ENCODE measurements at regions not wholly inside any gene's neighbourhood (a gene's known extent, or its start where the extent isn't known, plus 50 kb on each side); places are given as distances from the start of the nearest gene placed in this dataset.

GRCh38 chr6:141659582-141659981 lies 473.1 kb upstream of the GJE1 start:
- H3K27ac Mint-ChIP-seq: no peak overlapping the region
- TF ChIP-seq CTCF (conservative IDR thresholded peaks at IDR 0.05): no peak
- no peaks in the 10 kb centered on the region for H3K27me3 ChIP-seq (ENCODE audit: control insufficient read depth, insufficient read depth, low read length, poor library complexity, severe bottlenecking)

GRCh38 chr6:141658696-141659095 lies 474.0 kb upstream of the GJE1 start:
- H3K36me3 ChIP-seq (ENCODE audit: control insufficient read depth, insufficient read depth, low read length): no peaks in the 10 kb centered on the region
- Mint-ChIP-seq H3K4me1 (no peaks in the 10 kb centered on the region), H3K36me3 (ENCODE audit: low read depth) (peaks cover 3% of the 10 kb centered on the region), H3K4me3 (no peak overlapping the region), H3K27me3 (ENCODE audit: insufficient read depth) (no peaks in the 10 kb centered on the region), H3K9me3 (peaks cover 6% of the 10 kb centered on the region), H3K27ac (no peak overlapping the region)
- H3K27me3 ChIP-seq (ENCODE audit: control insufficient read depth, insufficient read depth, low read length, poor library complexity, severe bottlenecking): no peaks in the 10 kb centered on the region
- no peak overlapping the region for H3K9ac ChIP-seq (ENCODE audit: extremely low read depth, low read length, poor library complexity, severe bottlenecking)
- H3K9me3 ChIP-seq (ENCODE audit: control insufficient read depth, low read length): peaks cover 5% of the 10 kb centered on the region
- no peak overlapping the region for H3K27ac ChIP-seq (ENCODE audit: low read depth, low read length)
- 100% methylated on average over 2 of the region's 2 CpGs for WGBS, 2 experiments (ENCODE audit: insufficient coverage in 1 of 2, insufficient read length in 1 of 2)
- H3K4me3 ChIP-seq (ENCODE audit: low read length): no peak overlapping the region
- H3K4me1 ChIP-seq (ENCODE audit: control insufficient read depth, insufficient read depth, low read length): no peaks in the 10 kb centered on the region
- no peak for DNase-seq
- no peak for TF ChIP-seq CTCF (conservative IDR thresholded peaks at IDR 0.05)

More at GRCh38 chr6:141659582-141659981, 473.1 kb upstream of the GJE1 start:
- Mint-ChIP-seq H3K27me3 (ENCODE audit: insufficient read depth) (no peaks in the 10 kb centered on the region), H3K36me3 (ENCODE audit: low read depth) (peaks cover 3% of the 10 kb centered on the region), H3K4me1 (no peaks in the 10 kb centered on the region), H3K4me3 (no peak overlapping the region), H3K9me3 (peaks cover 6% of the 10 kb centered on the region)
- Histone ChIP-seq H3K27ac (ENCODE audit: low read depth, low read length) (no peak overlapping the region), H3K4me3 (ENCODE audit: low read length) (no peak overlapping the region), H3K36me3 (ENCODE audit: control insufficient read depth, insufficient read depth, low read length) (no peaks in the 10 kb centered on the region), H3K9ac (ENCODE audit: extremely low read depth, low read length, poor library complexity, severe bottlenecking) (no peak overlapping the region), H3K9me3 (ENCODE audit: control insufficient read depth, low read length) (peaks cover 5% of the 10 kb centered on the region), H3K4me1 (ENCODE audit: control insufficient read depth, insufficient read depth, low read length) (no peaks in the 10 kb centered on the region)
- 86% methylated on average over 2 of the region's 3 CpGs; no CpG with 5 or more reads in 1 of the 2 experiments for WGBS, 2 experiments (ENCODE audit: insufficient coverage in 1 of 2, insufficient read length in 1 of 2)
- no peak for DNase-seq

GRCh38 chr6:141657812-141658211 lies 474.9 kb upstream of the GJE1 start:
- Mint-ChIP-seq H3K27me3 (ENCODE audit: insufficient read depth) (no peaks in the 10 kb centered on the region), H3K4me1 (no peaks in the 10 kb centered on the region), H3K9me3 (peaks cover 6% of the 10 kb centered on the region), H3K36me3 (ENCODE audit: low read depth) (peaks cover 3% of the 10 kb centered on the region), H3K27ac (no peak overlapping the region), H3K4me3 (no peak overlapping the region)
- no peak overlapping the region for H3K4me3 ChIP-seq (ENCODE audit: low read length)
- no peaks in the 10 kb centered on the region for H3K4me1 ChIP-seq (ENCODE audit: control insufficient read depth, insufficient read depth, low read length)
- no peak for TF ChIP-seq CTCF (conservative IDR thresholded peaks at IDR 0.05)
- no peaks in the 10 kb centered on the region for H3K36me3 ChIP-seq (ENCODE audit: control insufficient read depth, insufficient read depth, low read length)
- DNase-seq: no peak
- no peak overlapping the region for H3K9ac ChIP-seq (ENCODE audit: extremely low read depth, low read length, poor library complexity, severe bottlenecking)
- no peaks in the 10 kb centered on the region for H3K27me3 ChIP-seq (ENCODE audit: control insufficient read depth, insufficient read depth, low read length, poor library complexity, severe bottlenecking)
- WGBS, 2 experiments (ENCODE audit: insufficient coverage in 1 of 2, insufficient read length in 1 of 2): 94 to 100% methylated on average over 1 of the region's 1 CpG
- H3K27ac ChIP-seq (ENCODE audit: low read depth, low read length): no peak overlapping the region
- H3K9me3 ChIP-seq (ENCODE audit: control insufficient read depth, low read length): peaks cover 5% of the 10 kb centered on the region

Measured in endodermal cell (in vitro differentiated cells).